ENCODE measurements at regions not wholly inside any gene's neighbourhood (a gene's known extent, or its start where the extent isn't known, plus 50 kb on each side); places are given as distances from the start of the nearest gene placed in this dataset.

- no peaks in the 10 kb centered on the region for H3K36me3 Mint-ChIP-seq (ENCODE audit: insufficient read depth, unreplicated experiment)
- intact Hi-C loops (cut with micrococcal nuclease; ENCODE audit: unreplicated experiment), result no loop called here
- no peak for DNase-seq
- peaks cover 7% of the 10 kb centered on the region for H3K9me3 Mint-ChIP-seq (ENCODE audit: low read depth, unreplicated experiment)
- BruUV-seq (replicated peaks), result no TSS peak
- CTCF ChIA-PET, result no interaction called here
- no peak overlapping the region for H3K27ac Mint-ChIP-seq (ENCODE audit: unreplicated experiment)
- H3K27me3 Mint-ChIP-seq (ENCODE audit: unreplicated experiment), result no peaks in the 10 kb centered on the region
- H3K4me3 Mint-ChIP-seq (ENCODE audit: low read depth, unreplicated experiment), result no peak overlapping the region
- no peaks in the 10 kb centered on the region for H3K4me1 Mint-ChIP-seq (ENCODE audit: low read depth, unreplicated experiment)
- TF ChIP-seq CTCF (IDR thresholded peaks at IDR 0.05; ENCODE audit: unreplicated experiment), result no peak
These were observed 640.1 kb downstream of the ARAP2 start for GRCh38 chr4:35604252-35604651.

DNA sequence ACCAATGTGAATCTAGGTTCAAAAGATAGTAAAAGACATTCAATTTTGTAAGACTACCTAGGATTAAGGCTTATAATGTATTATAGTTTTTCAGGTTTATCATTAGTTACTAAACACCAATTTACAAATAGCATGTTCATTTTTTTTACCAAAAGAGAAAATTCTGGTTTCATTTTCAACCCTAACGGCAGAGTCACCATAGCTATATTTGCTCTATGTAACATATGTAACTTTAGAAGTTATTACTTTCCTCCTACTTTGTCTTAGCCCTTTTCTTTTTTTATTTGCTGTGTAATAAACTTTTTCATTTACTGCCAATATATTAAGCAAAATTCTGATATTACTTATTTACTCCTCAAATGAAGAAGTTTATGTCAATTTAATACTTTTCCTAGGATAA is 639.6 kb downstream of the ARAP2 start:
- no peak for TF ChIP-seq CTCF (IDR thresholded peaks at IDR 0.05; ENCODE audit: unreplicated experiment)
- no peak overlapping the region for H3K27ac Mint-ChIP-seq (ENCODE audit: unreplicated experiment)
- DNase-seq, result no peak
- no peak overlapping the region for H3K4me3 Mint-ChIP-seq (ENCODE audit: low read depth, unreplicated experiment)
- no peaks in the 10 kb centered on the region for H3K27me3 Mint-ChIP-seq (ENCODE audit: unreplicated experiment)
- intact Hi-C loops (cut with micrococcal nuclease; ENCODE audit: unreplicated experiment), result no loop called here
- CTCF ChIA-PET, result interaction anchor here (0.7 kb wide), 1 partner anchor 1170 kb away, joined by 3 read pairs; no protein-coding TSS in a partner anchor
- no TSS peak for BruUV-seq (replicated peaks)
- H3K9me3 Mint-ChIP-seq (ENCODE audit: low read depth, unreplicated experiment), result peaks cover 8% of the 10 kb centered on the region
- H3K36me3 Mint-ChIP-seq (ENCODE audit: insufficient read depth, unreplicated experiment), result no peaks in the 10 kb centered on the region
- no peaks in the 10 kb centered on the region for H3K4me1 Mint-ChIP-seq (ENCODE audit: low read depth, unreplicated experiment)

GRCh38 chr4:35608205-35608604 is 636.1 kb downstream of the ARAP2 start:
- no peak for TF ChIP-seq CTCF (IDR thresholded peaks at IDR 0.05; ENCODE audit: unreplicated experiment)
- Mint-ChIP-seq H3K4me1 (ENCODE audit: low read depth, unreplicated experiment) (no peaks in the 10 kb centered on the region), H3K27me3 (ENCODE audit: unreplicated experiment) (no peaks in the 10 kb centered on the region), H3K9me3 (ENCODE audit: low read depth, unreplicated experiment) (peaks cover 9% of the 10 kb centered on the region), H3K36me3 (ENCODE audit: insufficient read depth, unreplicated experiment) (no peaks in the 10 kb centered on the region), H3K27ac (ENCODE audit: unreplicated experiment) (no peak overlapping the region), H3K4me3 (ENCODE audit: low read depth, unreplicated experiment) (no peak overlapping the region)
- no peak for DNase-seq
- intact Hi-C loops (cut with micrococcal nuclease; ENCODE audit: unreplicated experiment), result no loop called here
- no TSS peak for BruUV-seq (replicated peaks)
- CTCF ChIA-PET, result no interaction called here

GRCh38 chr4:35614120-35614519 is 630.2 kb downstream of the ARAP2 start:
- CTCF ChIA-PET, result no interaction called here

More at GRCh38 chr4:35614120-35614519, 630.2 kb downstream of the ARAP2 start:
- no TSS peak for BruUV-seq (replicated peaks)
- Mint-ChIP-seq H3K27ac (ENCODE audit: unreplicated experiment) (no peak overlapping the region), H3K9me3 (ENCODE audit: low read depth, unreplicated experiment) (peaks cover 12% of the 10 kb centered on the region), H3K27me3 (ENCODE audit: unreplicated experiment) (no peaks in the 10 kb centered on the region), H3K4me3 (ENCODE audit: low read depth, unreplicated experiment) (no peak overlapping the region), H3K36me3 (ENCODE audit: insufficient read depth, unreplicated experiment) (no peaks in the 10 kb centered on the region), H3K4me1 (ENCODE audit: low read depth, unreplicated experiment) (no peaks in the 10 kb centered on the region)
- intact Hi-C loops (cut with micrococcal nuclease; ENCODE audit: unreplicated experiment), result no loop called here
- no peak for TF ChIP-seq CTCF (IDR thresholded peaks at IDR 0.05; ENCODE audit: unreplicated experiment)
- DNase-seq, result no peak

Data from Calu3 (cell line).